NCI-H2196 (cell line): ENCODE measurements at regions not wholly inside any gene's neighbourhood (a gene's known extent, or its start where the extent isn't known, plus 50 kb on each side); places are given as distances from the start of the nearest gene placed in this dataset.
"Not testable (repeated sequence)": the region's sequence is repeated elsewhere in the genome, so short reads cannot be mapped to it uniquely, and the experiment has no call there.

Experiments used
- DNase-seq: peaks from one replicate; lab custom pipeline; 2025; ENCODE audit not compliant: unreplicated experiment; lab: John Stamatoyannopoulos, UW

DNA sequence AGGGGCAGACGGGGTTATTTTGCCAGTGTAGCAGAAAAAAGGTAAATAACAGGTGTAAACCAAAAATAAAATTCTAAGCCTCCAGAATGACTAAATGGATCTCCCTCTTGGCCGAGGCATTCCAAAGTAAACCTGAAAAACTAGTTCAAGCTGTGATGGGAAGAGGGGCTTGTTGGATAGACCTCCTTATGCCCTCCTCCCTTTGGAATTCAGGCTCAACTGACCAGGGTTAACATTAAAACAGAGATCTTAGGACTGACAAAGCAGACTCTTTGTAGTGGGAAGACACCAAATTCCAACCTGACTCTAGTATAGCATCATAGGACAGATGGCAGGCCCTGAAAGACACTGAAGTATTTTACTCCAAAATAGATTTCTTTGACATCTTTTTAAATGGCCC, 113.8 kb upstream of the ITGB1 start:
- DNase-seq = no peak

DNA sequence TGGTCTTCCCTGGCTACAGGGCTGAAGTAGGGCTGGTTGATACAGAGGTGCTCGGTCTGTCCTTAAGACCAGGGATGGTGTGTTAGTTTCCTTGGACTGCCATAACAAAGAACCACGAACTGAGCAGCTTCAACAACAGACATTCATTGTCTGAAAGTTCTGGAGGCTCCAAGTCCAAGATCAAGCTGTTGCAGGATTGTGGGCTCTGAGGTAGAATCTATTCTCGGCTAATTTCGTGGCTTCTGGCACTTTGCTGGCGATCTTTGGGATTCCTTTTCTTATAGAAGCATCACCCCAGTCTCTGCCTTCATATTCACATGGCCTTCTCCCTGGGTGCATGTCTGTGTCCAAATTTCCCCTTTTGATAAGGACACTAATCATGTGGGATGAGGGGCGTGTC, 112.1 kb upstream of the ITGB1 start:
- no peak for DNase-seq

DNA sequence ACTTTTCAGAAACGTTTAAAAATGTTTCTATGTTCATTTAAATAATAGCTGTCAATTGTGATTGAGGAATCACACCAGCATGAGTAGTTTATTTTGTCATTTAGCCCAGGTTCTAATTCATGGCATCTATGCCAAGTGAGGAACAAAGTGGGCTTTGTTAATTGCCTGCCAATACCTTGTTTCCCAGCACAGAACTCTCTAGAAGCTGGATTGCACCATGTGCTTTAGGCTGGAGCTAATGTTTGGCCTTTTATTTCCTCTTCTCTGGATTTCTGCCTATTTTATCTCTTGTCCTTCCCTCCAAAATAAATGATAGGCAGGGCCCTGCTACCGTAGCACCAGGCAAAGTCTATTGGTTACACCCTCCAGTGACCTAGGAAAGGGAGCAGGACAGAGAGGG, 109.9 kb upstream of the ITGB1 start:
- DNase-seq = no peak

DNA sequence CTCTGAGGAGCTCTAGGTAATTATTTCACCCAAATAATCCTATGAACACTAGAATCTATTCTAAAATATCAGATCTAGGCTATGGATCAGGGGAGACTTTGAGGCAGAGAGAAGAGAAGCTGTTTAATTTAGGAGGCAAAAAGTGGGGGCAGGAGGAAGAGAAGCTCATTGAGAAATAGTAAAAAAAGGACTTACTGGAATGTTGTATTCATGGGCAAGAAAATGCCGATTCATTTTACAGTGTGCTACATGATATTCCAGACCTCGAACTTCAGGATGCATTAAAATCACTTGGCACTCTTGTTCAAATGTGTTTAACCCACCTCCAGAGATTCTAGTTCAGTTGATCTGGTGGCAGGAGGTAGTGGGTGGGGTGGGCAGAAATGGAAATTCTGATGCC, 109.5 kb upstream of the ITGB1 start:
- DNase-seq = no peak

DNA sequence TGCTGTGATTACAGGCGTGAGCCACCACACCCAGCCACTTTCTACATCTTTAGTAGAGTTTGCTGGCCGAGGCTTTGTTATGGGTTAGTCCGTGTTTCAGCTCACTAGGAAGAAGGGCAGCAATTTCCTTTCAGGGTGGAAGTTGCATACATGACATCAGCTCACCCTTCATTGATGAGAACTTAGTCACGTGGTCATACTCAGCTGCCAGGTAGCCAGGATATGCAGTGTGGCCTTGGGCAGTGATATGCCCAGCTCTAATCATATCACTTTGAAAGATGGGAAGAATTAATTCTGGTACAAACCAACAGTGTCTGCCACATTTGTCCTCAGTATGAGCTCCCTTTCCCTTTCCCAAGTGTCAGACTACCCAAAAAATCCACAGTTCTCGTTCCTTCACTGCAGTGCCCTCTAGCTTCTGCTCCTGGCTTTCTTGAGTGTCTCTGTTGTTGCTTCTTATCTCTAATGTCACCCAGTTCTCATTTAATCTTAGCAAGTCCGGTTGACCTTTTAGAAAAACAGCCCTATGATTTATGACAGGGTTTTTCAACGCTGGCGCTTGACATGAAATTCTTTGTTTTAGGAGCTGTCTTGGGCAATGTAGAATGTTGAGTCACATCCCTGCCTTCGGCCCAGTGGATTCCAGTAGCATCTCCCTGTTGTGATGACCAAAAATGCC, 108.7 kb upstream of the ITGB1 start:
- no peak for DNase-seq

DNA sequence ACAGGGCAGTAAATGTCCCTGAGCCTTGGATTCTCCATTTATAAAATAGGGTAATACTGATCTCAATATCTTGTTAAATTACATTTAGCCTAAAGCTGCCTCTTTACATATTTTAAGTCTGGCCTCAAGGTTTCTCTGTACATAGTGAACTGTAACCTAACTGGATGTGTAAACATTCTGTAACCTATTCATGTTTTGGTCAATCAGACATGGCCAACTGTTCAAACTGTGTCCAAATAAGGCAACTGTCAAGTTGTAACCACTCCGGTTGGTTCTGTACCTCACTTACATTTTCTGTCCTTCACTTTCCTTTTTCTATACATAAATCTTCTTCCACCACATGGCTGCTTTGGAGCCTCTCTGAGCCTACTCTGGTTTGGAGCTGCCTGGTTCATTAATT, 107.1 kb upstream of the ITGB1 start:
- no peak for DNase-seq

DNA sequence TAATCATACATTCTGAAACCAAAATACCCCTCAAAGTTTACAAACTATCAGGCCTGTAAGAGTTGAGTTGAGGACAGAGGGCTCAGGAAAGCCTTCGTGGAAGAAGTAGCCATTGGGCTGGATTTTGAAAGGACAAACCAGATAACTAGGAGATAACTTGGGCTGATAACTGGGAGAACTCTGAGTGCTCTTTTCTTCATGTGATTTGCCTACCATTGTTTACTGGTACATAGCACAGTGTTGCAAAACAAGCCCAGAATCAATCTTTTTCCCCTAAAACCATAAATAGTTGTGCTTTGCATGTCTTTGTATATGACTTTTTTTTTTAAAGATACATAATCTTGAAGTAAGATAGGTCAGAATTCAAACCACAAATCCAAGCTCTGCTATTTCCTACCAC, 106.7 kb upstream of the ITGB1 start:
- no peak for DNase-seq

DNA sequence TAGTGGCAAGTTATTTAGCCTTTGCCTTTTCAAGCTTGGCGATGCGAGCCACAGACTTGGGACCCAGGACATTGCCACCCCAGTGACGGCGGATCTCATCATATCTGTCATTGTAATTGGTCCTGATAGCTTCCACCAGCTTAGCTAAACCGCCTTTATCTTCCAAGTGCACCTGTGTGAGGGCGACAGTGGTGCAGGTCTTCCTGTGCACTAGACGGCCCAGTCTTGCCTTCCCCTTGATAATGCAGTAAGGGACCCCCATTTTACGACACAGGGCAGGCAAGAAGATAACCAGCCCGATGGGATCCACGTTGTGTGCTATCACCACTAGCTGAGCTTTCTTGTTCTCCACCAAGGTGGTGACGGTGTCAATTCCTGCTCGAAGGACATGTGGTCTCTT, 99.6 kb upstream of the ITGB1 start:
- DNase-seq = no peak

DNA sequence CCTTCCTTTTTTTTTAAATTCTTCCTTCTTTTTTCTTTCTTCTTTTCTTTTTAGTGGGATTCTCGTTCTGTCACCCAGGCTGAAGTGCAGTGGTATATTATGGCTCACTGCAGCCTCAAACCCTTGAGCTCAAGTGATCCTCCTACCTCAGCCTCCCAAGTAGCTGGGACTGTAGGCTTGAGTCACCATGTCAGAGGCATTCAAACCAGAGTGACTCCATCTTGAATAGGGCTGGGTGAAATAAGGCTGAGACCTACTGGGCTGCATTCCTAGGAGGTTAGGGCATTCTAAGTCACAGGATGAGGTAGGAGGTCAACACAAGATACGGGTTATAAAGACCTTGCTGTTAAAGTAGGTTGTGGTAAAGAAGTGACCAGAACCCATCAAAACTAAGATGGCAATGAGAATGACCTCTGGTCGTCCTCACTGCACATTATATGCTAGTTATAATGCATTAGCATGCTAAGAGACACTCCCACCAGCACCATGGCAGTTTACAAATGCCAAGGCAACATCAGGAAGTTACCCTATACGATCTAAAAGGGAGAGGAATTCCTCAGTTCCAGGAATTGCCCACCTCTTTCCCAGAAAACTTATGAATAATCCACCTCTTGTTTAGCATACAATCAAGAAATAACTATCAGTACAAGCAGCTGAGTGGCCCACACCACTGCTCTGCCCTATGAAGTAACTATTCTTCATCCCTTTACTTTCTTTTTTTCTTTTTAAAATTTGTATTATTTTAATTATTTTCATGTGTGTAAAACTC, 99.0 kb upstream of the ITGB1 start:
- no peak for DNase-seq

DNA sequence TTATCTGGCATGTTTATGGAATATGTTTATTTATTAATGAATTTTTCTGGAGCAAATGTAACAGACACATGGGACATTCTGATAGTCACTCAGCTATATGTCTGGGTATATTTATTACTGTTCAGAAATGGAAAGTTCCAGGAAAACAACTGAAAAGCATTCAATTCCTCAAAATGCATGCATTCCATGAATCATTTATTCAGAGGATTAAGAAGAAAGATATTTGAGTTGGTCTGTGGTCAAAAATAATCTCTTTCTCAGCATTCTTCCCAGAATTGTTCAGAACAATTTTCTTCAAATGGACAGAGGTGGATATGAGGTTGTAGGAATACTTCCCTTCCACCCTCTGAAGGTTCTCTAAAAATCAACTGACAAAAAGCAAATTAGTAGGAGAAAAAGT, 97.6 kb upstream of the ITGB1 start:
- DNase-seq = no peak

DNA sequence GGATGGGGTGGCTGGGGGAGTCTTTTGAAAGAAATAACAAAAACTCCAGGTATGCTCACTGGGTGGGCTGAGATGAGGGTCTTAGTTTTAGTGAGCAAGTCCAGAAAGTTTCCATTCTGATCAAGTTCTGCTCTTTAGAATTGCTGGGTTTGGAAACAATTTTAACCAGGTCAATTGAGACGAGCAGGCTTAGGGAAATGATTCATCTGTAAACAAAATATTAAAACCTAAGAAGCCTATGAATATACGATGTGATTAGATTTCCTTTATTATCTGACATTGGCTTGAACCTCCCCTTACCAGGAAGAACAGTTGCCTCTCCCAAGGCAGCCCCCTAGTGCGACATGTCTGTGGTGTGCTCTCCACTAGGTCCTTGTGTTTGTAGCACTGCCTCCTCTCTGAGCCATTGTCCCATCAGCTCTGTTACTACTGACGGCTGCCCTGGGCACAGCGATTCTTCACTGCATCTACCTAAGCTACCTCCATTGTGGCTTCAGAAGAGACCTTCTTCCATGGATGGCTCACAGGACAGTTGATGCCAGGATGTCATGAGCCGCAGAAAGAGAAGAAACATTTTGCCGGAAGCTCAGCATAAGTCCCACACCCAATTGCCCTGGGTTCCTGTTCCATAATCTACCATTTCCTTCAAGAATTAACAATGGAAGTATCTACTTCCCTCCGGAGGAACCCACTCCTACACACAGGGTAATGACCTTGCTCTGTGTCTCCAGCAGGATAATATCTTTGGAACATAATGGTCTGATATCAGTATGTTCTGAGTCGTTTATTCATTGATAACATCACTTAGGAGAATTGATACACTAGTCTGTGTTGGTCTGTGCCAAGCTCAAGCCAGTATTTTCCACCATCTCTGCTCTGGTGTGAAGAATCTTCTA, 95.1 kb upstream of the ITGB1 start:
- no peak for DNase-seq

DNA sequence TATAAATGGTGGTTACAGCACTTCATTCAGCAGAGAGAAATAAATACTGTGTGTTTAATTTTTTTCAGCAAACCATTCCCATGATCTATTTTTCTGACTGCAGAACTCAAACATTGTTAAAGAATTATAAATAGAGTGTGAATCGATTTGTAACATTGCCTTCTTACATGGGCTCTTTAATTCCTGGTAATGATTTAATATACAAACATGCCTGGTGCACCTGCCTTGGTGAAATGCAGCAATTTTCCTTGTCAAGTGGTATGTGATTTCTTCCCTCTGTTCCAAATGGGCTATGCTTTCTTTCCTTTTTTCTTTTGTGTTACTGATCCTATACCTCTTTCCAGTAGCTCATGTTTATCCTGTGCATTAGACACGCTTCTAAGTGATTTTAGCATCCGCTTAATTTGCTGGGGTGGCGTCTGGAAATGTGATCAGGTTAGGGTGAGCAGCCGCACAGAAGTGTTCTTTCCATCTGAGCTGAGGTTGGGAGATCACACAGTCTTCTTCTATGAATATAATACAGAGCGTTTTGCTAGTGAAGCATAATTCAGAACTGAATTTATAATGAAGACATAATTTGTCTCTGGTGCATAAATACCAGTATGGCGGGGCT, 94.3 kb upstream of the ITGB1 start:
- DNase-seq = no peak

DNA sequence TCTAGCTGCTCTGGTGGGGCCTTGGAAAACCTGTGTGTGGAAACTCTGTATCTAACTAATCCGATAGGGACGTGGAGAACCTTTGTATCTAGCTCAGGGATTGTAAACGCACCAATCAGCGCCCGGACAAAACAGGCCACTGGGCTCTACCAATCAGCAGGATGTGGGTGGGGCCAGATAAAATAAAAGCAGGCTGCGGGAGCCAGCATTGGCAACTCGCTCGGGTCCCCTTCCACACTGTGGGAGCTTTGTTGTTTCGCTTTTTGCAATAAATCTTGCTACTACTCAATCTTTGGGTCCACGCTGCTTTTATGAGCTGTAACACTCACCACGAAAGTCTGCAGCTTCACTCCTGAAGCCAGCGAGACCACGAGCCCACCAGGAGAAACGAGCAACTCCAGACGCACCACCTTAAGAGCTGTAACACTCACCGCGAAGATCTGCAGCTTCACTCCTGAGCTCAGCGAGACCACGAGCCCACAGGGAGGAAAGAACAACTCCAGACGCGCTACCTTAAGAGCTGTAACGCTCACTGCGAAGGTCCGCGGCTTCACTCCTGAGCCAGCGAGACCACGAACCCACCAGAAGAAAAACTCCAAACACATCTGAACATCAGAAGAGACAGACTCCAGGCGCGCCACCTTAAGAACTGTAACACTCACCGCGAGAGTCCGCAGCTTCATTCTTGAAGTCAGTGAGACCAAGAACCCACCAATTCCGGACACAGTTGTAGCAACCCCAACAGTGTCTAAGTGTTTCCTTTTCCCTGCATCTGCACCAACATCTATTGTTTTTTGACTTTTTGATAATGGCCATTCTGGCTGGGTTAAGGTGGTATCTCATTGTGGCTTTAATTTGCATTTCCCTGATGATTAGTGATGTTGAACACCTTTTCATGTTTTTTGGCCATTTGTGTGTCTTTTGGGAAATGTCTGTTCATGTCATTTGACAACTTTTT, 92.2 kb upstream of the ITGB1 start:
- not testable (repeated sequence) for DNase-seq

DNA sequence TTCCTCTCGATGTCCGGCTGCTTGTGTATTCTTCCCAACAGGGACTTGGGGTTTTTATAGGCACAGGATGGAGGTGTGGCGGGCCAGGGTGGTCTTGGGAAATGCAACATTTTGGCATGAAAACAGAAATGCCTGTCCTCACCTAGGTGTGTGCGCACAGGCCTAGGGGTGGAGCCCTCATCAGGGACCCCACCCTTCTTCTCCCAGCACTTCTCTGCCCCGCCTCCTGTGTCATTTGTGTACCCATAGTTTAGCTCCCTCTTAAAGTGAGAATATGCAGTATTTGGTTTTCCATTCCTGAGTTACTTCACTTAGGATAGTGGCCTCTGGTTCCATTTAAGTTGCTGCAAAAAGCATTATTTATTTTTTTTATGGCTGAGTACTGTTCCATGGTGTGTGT, 90.2 kb upstream of the ITGB1 start:
- DNase-seq = no peak

DNA sequence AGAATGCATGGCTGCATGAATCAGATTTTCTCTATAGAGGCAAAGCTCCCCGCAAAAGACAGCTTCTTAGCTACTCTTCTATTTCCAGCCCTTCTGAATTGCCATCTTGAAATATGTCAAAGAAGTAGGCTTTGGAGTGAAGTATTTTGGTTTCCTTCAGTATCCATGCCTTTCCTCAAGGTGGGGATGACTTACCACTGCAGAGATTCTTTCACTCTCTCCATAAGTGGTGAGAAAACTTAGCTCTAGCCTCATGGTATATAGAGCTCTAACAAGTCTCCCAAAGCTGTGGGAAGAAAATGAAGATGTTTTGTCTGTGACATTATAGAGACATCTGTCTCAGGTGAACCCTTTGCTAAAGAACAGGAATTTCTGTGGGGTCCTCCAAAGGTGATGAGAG, 89.6 kb upstream of the ITGB1 start:
- DNase-seq = no peak

DNA sequence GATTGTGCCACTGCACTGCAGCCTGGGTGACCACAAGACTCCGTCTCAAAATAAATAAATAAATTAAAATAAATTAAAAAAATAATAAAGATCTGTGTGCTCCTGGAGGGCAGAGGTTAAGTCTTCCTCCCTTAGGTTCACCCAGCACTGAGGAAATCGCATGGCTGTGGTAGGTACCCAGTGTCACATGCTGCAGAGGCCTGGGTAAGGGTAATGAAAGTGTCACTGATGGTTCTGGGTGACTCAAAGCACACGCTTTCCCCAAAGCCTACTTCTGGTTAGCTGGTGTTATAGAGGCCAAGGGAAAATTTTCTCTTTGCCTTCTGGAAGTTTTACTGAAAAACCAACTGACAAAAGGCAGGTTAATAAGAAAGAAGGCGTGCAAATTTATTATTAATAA, 88.8 kb upstream of the ITGB1 start:
- DNase-seq = no peak

DNA sequence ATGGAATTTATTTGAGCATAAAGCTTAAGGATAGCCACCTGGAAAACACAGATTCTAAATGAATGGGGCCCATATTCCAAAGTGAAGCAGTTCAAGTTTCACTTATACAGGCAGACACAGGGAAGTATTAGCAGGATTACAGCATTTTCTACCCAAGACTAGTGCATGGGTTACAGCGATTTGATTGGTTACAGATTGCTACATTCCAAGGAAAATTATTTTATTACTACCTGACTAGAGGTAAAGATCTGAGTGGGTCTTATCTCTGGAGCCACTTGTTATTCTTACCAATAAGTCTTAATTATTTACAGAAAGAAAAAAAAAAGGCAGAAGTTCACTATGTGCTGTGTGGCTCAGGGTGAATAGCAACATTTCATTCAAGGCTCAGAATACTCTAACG, 87.4 kb upstream of the ITGB1 start:
- DNase-seq = no peak

DNA sequence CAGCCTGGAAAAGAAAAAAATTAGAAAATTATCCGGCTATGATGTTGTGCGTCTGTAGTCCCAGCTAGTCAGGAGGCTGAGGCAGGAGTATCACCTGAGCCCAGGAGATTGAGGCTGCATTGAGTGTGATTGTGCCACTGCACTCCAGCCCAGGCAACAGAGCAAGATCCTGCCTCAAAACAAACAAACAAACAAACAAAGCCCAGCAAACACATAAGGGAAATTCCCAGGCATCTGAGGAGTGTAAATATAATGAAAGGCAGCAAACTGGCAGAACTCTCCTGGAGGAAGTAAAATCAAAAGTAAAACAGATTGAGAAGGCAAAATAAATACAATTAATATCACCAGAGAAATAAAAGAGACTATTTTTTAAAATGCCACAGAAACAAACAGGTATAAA, 84.5 kb upstream of the ITGB1 start:
- DNase-seq = no peak

DNA sequence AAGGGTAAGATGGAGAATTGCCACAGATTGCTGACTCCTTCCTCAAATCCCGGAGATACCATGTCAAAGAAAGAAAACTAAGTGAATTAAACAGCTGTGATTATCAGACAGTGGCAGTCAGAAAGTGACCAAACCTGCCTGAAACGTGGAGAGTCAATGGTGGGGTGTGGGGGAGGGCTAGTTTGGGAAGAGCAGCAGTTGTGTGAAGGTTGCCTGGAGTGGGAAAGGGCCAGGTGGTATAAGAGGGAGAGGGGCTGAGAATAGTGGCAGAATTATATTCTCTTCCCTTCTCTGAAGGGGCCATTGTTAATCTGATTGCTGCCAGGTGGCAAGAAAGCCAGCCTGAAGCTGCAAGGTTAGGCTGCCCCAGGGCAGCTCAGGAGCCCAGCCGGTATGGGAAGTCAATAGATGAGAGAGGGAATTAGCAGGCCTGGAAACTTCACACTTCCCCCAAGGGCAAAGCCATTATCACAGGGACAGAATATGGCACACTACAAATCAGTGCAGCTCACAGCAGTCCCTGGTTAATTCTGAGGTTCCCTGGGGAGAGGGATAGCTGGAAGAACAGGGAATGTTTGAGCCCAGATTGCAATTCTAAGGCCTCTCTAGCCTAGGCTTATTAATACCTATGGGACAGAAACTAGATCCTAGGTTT, 83.9 kb upstream of the ITGB1 start:
- no peak for DNase-seq

DNA sequence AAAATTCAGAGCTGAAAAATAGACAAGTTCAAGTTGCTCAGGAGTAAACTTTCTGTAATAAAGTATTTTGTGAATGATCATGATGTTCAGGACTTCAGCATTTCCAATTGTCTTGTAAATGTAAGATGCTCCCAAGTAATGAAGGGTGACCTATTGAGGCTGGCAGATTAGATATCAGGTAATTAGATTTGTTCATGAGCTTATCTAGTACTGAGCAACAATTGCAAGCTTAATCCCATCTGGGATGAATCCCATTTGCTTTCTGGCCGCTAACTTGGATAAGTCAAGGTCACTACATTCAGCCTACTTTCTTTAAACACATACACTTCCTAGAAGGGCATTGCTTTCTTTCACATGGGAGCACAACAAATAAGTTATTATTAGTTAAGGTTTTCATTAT, 82.4 kb upstream of the ITGB1 start:
- no peak for DNase-seq
